HG02588 (cell line): ENCODE measurements at regions not wholly inside any gene's neighbourhood (a gene's known extent, or its start where the extent isn't known, plus 50 kb on each side); places are given as distances from the start of the nearest gene placed in this dataset.

Experiments used
- ATAC-seq: cut with Tn5 transposase; IDR thresholded peaks from one replicate; pipeline ENCODE4 v1.9.1; 2021; ENCODE audit warnings: mild to moderate bottlenecking, moderate library complexity; ENCODE audit not compliant: unreplicated experiment

DNA sequence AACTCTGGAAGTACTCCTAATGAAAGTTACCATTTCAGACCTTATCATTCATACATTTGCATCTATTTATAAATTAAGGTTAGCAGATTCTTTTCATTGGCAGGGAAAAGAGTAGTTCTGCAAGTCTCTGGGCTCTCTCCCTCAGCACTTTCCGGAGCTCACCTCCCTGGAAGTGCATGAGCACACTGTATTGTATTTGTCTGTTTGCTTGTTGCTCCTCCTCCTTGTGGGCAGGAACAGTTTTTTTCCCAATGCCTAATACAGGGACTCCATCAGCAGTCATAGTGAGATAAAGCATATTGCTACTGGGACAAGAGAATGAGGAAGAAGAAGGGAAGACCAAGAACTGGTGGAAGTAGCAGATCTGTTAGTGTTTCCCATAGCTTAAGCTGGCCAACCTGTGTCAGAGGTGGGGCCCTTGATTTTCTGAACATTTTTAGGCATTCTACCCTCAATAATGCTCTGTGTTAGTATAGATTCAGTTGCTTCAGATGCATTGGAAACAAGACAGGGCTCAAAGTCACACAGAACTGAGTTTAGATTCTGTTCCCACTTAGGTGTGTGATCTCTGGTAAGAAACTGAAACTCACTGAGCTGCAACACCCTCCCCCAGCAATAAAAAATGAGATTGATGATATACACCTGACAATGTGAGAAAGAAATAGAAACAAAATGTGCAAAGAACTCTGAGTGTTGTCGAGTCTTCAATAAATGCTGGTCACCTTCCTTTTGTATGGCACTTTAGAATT, 407.8 kb downstream of the TUSC7 start:
- ATAC-seq = no peak

GRCh38 chr3:117118604-117119003, 409.0 kb downstream of the TUSC7 start:
- ATAC-seq = no peak

- ATAC-seq = no peak
Observed at GRCh38 chr3:117120014-117120413, 410.4 kb downstream of the TUSC7 start.

DNA sequence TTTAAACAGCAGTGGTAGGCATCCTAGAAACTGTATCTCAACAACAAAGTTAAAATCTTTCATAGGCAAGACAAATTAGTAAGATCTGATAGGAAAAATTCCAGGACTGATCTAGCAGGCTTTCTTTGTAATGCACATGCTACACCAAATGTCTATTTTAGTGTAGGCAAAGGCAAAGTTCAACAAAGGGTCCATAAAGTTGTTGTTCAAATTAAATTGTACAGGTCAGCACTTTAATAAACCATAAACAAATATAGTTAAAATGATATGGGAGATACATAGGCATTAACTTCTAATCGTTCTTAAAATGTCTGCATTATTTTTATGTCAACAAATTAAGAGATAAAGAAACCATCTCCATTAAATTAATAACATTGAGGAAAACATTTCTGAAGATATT, 413.0 kb downstream of the TUSC7 start:
- ATAC-seq = no peak

- no peak for ATAC-seq
Observed at GRCh38 chr3:117126460-117126859, 416.9 kb downstream of the TUSC7 start.

DNA sequence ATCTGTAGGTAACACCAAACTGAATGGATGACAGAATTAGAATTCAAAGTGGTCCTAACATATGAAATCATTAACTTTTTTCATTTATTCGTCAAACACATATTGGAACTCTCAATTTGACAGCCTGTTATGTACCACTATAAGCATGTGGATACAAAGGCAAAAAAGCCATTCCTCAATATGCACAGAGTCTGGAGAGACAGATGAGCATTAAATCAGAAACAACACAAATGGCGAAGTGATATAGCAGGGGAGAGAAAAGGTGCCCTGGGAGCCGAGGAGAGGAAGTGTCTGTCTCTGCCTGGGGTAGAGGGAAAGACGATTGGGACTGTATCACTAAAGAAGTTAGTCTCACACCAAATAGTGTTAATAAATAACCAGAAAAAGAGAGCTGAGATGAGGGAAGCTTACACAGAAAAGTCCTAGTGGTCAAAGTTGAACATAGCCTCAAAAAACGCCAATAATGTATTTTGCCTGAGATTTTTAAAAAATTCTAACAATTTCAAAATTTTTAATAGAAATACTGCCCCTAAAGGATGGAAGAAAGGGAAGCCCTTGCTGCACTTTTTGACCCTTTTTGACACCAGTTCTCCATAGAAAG, 417.5 kb downstream of the TUSC7 start:
- no peak for ATAC-seq

GRCh38 chr3:117128133-117128532, 418.6 kb downstream of the TUSC7 start:
- no peak for ATAC-seq

- ATAC-seq = no peak
Observed at GRCh38 chr3:117128872-117129271, 419.3 kb downstream of the TUSC7 start.

DNA sequence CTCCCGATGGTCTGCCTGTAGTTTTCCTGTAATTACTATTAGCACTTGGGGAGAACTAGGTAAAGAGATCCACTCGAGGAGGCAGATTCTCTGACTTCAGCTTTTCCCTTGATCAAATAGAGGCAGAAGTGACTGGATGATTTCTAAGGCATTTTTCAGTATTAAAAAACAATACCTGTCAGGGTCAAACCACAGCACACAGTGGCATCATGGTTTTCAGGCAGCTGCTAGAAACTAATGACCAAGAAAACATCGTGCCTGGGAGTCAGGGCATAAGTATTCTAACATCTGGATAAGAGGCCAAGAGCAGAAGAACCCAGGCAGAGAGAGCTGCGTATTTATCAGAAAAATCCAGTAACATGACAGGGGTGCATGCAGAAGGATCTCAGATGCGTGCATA, 419.9 kb downstream of the TUSC7 start:
- no peak for ATAC-seq

DNA sequence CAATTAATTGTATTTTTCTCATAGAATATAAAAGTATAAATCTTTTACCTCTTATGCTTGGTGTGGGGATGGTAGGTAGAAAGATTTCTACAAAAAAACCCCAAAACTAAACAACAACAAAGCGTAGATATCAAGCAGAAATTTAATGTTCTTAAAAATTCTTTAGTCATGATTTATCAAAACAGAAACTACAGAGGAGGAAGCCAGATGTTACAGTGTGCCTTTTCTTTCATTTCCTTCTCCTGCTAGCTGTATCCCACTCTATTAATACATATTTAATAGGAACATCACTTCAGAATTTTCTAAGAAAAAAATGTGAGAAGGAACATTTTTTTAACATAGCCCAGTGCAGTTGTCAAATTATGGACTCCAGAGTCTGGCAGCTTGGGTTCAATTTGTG, 420.6 kb downstream of the TUSC7 start:
- ATAC-seq = no peak

DNA sequence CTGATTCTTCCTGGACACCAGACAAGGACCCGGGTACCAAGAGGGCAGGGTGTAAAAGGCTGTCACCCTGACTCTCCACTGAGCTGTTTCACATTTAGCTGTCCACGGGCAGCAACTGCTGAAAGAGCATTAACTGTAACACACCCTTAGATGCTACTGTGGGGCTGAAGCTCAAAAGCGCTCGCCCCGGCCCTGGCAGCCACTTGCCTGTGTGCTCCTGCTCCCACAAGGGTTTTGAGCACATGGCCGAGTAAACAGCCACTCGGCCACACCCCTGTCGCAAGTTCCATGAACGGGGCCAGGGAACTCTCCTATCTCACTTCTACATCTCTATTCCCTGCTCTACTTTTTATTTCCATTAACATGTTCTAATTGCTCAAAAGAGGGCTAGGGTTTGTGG, 421.7 kb downstream of the TUSC7 start:
- no peak for ATAC-seq

DNA sequence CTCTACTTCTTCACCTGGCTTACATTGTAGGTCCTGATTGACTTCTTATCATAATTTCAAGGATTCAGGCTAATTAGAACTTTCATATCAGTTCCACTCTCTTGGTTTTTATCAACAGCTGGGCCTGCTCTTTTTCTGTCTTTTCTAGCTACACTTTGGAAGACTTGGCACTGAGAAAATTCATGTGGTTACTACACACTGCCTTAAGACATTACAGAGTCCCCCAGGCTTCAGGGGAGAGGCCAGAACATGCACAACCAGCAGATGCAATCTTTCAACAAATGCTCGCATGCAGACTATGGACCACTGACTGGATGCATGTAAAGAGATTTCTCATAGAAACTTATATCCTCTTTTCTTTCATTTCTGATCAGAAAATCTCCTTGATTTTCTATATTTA, 423.5 kb downstream of the TUSC7 start:
- no peak for ATAC-seq

- no peak for ATAC-seq
Observed at GRCh38 chr3:117135207-117135606, 425.6 kb downstream of the TUSC7 start.

DNA sequence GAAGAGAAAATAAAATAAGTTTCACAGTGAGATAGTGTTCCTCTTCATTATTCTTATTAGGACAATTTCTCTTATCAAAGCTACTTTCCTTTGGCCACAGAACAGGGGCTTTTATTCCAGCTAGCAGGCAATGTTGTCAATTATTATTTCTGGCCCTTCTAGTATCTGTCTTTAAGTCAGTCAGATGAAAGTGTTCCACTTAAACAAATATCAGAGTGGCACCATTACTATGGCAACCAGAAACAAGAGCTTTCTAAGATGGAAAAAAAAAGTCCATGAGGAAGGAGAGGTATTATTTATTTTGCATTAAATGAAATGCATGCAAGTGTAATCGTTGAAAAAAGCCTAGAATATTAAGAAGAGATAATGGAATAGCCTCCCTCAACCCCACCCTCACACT, 426.4 kb downstream of the TUSC7 start:
- ATAC-seq = no peak

- ATAC-seq = no peak
Observed at GRCh38 chr3:117137065-117137464, 427.5 kb downstream of the TUSC7 start.

GRCh38 chr3:117139681-117140080, 430.1 kb downstream of the TUSC7 start:
- ATAC-seq = no peak

DNA sequence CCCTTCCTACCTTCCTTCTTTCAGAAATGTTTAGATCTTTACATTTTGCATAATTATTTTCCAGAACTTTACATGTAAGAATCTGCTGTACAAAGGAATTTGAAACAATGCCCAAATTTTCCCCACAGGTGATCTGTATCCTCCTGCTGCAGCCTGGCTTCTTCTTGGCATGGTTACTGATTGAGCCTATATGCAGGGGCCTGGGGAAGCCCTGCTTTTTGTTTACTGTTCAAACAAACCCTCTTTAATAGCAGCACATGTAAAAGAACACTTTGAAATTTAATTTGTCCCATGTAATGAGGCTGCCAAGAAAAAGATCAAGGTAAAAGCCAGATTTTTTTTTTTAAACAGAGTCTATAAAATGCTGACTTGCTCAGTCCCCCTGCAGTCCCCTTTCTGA, 432.2 kb downstream of the TUSC7 start:
- ATAC-seq = no peak

GRCh38 chr3:117144853-117145252, 435.3 kb downstream of the TUSC7 start:
- no peak for ATAC-seq

GRCh38 chr3:117145677-117146076, 436.1 kb downstream of the TUSC7 start:
- ATAC-seq = no peak

DNA sequence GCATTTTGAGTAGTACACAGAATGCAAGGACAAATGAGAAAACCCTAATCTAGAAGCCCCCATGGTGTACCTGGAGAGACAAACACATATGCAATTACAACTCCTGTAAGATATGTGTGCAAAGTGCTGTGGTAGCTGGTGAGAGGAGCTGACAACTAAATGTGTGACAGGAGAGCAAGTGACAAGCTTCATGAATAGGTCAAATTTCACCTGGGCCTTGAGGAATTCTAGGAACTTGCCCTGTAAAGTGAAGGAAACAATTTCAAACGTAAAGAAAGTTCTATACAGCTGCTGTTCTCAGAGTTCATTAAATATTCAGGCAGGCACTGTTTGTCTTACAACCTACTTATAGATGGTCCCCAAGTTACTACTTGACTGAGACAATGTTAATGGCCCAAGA, 437.0 kb downstream of the TUSC7 start:
- no peak for ATAC-seq

DNA sequence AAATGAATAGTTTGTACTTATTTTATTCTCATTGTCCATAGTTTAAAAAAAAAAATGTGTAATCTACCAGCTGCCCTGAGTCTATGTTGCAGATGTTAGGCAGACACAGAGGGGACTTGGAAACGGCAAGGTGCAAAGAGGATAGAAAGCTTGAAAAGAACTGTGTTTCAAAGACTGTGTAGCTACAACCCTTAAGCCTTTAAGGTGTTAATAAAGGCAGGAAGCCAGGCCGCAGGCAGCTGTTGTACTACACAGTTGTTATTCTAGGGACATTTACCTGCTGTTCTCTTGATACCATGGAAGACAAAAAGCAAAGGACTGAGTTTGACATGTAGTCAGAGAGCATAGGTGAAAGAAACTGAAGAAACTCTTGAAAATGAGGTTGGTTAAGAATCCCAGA, 440.0 kb downstream of the TUSC7 start:
- no peak for ATAC-seq

DNA sequence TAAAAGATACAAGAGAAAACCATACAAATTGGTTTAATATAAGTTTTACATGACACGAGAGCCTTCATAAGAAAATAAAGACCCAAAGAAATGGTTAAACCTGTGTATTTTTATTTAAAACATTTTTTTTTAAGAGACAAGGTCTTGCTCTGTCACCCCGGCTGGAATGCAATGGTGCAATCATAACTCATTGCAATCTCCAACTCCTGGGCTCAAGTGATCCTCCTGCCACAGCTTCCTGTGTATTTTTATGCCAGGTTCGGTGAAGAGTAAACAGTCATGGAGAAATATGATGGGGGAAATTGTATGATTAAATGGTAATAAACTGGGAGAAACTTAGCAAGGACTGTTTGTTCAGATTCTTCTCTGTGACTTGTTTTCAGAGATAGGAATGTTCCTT, 441.0 kb downstream of the TUSC7 start:
- no peak for ATAC-seq

DNA sequence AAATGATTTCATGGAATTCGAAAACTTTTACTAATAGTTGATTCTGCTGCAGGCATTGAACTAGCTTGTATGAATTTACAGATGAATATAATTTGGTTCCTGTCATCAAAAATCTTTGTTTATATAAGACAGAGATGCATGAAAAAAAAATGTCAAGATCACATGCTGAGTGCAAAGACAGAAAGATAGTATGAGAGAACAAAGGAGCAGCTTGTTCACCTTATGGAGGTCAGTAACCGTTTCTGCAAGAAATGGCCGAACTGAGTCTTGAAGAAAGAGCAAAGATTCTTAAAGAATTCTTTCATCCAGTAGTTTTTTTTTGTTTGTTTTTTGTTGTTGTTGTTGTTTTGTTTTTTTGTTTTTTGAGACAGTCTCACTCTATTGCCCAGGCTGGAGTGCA, 450.6 kb downstream of the TUSC7 start:
- ATAC-seq = no peak
